Hepatocyte (in vitro differentiated cells): ENCODE measurements at regions not wholly inside any gene's neighbourhood (a gene's known extent, or its start where the extent isn't known, plus 50 kb on each side); places are given as distances from the start of the nearest gene placed in this dataset.

Source experiments
- CTCF ChIP-seq: fragments of 200-600 bp; sonication (generic); IDR thresholded peaks from 2 replicates; pipeline ENCODE4 v1.5.1; 2016; ENCODE audit warnings: antibody characterized with exemption, mild to moderate bottlenecking; ENCODE audit not compliant: poor library complexity
- EZH2 ChIP-seq: fragments of 200-600 bp; sonication (generic); IDR thresholded peaks from 2 replicates; pipeline ENCODE4 v1.6.1; 2016; ENCODE audit warnings: antibody characterized with exemption, mild to moderate bottlenecking, borderline replicate concordance
- EZH2phosphoT487 ChIP-seq: fragments of 200-600 bp; sonication (generic); IDR thresholded peaks from one replicate; pipeline ENCODE4 v1.6.1; 2018; ENCODE audit warnings: antibody characterized with exemption, mild to moderate bottlenecking, low read depth, moderate library complexity; ENCODE audit not compliant: unreplicated experiment, severe bottlenecking

- TF ChIP-seq CTCF (no peak), EZH2phosphoT487 (no peak), EZH2 (no peak)
These were observed 63.6 kb upstream of the ELK3 start for GRCh38 chr12:96130396-96131059.
